MCF 10A (cell line): ENCODE measurements at regions not wholly inside any gene's neighbourhood (a gene's known extent, or its start where the extent isn't known, plus 50 kb on each side); places are given as distances from the start of the nearest gene placed in this dataset.

Experiments used
- BruUV-seq: library from RNA; stranded (reverse); fragments of 400-500 nt; replicated peaks from 2 replicates; lab custom pipeline; 2021; lab: Mats Ljungman, UMichigan
- CTCF ChIA-PET: fragments of 300-600 bp; sonication (Branson Sonifier 250); formaldehyde crosslinking; extraction: SDS; loops from one replicate; lab custom pipeline; 2021; ENCODE audit warnings: antibody characterized with exemption, inconsistent platforms; lab: Yijun Ruan, JAX
- POLR2A ChIA-PET: fragments of 300-600, 350-650 bp; sonication (Branson Sonifier 250); formaldehyde crosslinking; extraction: SDS; loops from one replicate; lab custom pipeline; 2020; ENCODE audit warnings: antibody characterized with exemption, inconsistent platforms; lab: Yijun Ruan, JAX
- DNase-seq: peaks from one replicate; pipeline ENCODE4 v3.0.0-alpha.2; 2018; ENCODE audit not compliant: unreplicated experiment
- H3K27ac Mint-ChIP-seq: one replicate; pipeline ENCODE4 v1.8.0; 2022; ENCODE audit warnings: mild to moderate bottlenecking, low read depth, mixed read lengths; ENCODE audit not compliant: unreplicated experiment
- H3K27me3 Mint-ChIP-seq: one replicate; pipeline ENCODE4 v1.8.0; 2022; ENCODE audit warnings: mixed read lengths; ENCODE audit not compliant: insufficient read depth, unreplicated experiment
- H3K36me3 Mint-ChIP-seq: one replicate; pipeline ENCODE4 v1.8.0; 2022; ENCODE audit warnings: mild to moderate bottlenecking, moderate library complexity, mixed read lengths; ENCODE audit not compliant: insufficient read depth, unreplicated experiment
- H3K4me1 Mint-ChIP-seq: one replicate; pipeline ENCODE4 v1.8.0; 2022; ENCODE audit warnings: mixed read lengths; ENCODE audit not compliant: insufficient read depth, unreplicated experiment
- H3K4me3 Mint-ChIP-seq: one replicate; pipeline ENCODE4 v1.8.0; 2022; ENCODE audit warnings: mild to moderate bottlenecking, moderate library complexity, mixed read lengths; ENCODE audit not compliant: unreplicated experiment
- H3K9me3 Mint-ChIP-seq: one replicate; pipeline ENCODE4 v1.8.0; 2022; ENCODE audit warnings: mixed read lengths; ENCODE audit not compliant: unreplicated experiment
- CTCF ChIP-seq: fragments of 200-600 bp; IDR thresholded peaks from one replicate; pipeline ENCODE4 v1.8.0; 2022; ENCODE audit warnings: antibody characterized with exemption, mild to moderate bottlenecking; ENCODE audit not compliant: unreplicated experiment
- intact Hi-C: fragments of 100-400 bp; cut with micrococcal nuclease; formaldehyde crosslinking; loops from 2 replicates; pipeline ENCODE4 v1.14.1; 2022

GRCh38 chr3:87796843-87797185 is 262.0 kb downstream of the CGGBP1 start:
- Mint-ChIP-seq H3K4me1 (peaks cover 24% of the 10 kb centered on the region), H3K36me3 (no peaks in the 10 kb centered on the region), H3K9me3 (no peaks in the 10 kb centered on the region), H3K27ac (no peak overlapping the region), H3K4me3 (no peak overlapping the region), H3K27me3 (peaks cover 20% of the 10 kb centered on the region)
- no peak for TF ChIP-seq CTCF
- ChIA-PET POLR2A (no interaction called here), CTCF (interaction anchor here (0.6 to 0.7 kb wide), 2 partner anchors 207 to 256 kb away, joined by 3 read pairs; no protein-coding TSS in a partner anchor)
- no TSS peak for BruUV-seq
- intact Hi-C loops: no loop called here
- DNase-seq: no peak

GRCh38 chr3:87796137-87796842 is 262.5 kb downstream of the CGGBP1 start:
- POLR2A ChIA-PET: no interaction called here
- Mint-ChIP-seq H3K27me3 (peaks cover 20% of the 10 kb centered on the region), H3K27ac (no peak overlapping the region), H3K4me1 (peaks cover 24% of the 10 kb centered on the region), H3K9me3 (no peaks in the 10 kb centered on the region), H3K36me3 (no peaks in the 10 kb centered on the region), H3K4me3 (no peak overlapping the region)
- CTCF ChIA-PET: interaction anchor here (0.5 to 0.6 kb wide), 3 partner anchors 34 to 208 kb away, joined by 3 read pairs; no protein-coding TSS in a partner anchor
- no peak for TF ChIP-seq CTCF
- intact Hi-C loops: no loop called here
- BruUV-seq: no TSS peak
- no peak for DNase-seq

- POLR2A ChIA-PET: no interaction called here
- Mint-ChIP-seq H3K36me3 (no peaks in the 10 kb centered on the region), H3K9me3 (no peaks in the 10 kb centered on the region), H3K27ac (no peak overlapping the region), H3K4me3 (no peak overlapping the region), H3K4me1 (peaks cover 24% of the 10 kb centered on the region), H3K27me3 (peaks cover 20% of the 10 kb centered on the region)
- intact Hi-C loops: no loop called here
- no peak for DNase-seq
- CTCF ChIA-PET: interaction anchor here (0.5 to 0.6 kb wide), 3 partner anchors 34 to 569 kb away, joined by 3 read pairs; no protein-coding TSS in a partner anchor
- TF ChIP-seq CTCF: no peak
- no TSS peak for BruUV-seq
Observed at GRCh38 chr3:87795701-87796100, 263.1 kb downstream of the CGGBP1 start.

GRCh38 chr3:87793337-87793877 is 265.4 kb downstream of the CGGBP1 start:
- no peaks in the 10 kb centered on the region for H3K36me3 Mint-ChIP-seq
- BruUV-seq: no TSS peak
- H3K9me3 Mint-ChIP-seq: no peaks in the 10 kb centered on the region
- no peak for DNase-seq
- no peak for TF ChIP-seq CTCF
- peaks cover 18% of the 10 kb centered on the region for H3K4me1 Mint-ChIP-seq
- H3K4me3 Mint-ChIP-seq: peak overlapping the region; percentile 76
- ChIA-PET POLR2A (no interaction called here), CTCF (interaction anchor here (0.7 kb wide), 1 partner anchor 10 kb away, joined by 4 read pairs; no protein-coding TSS in a partner anchor)
- intact Hi-C loops: no loop called here
- peaks cover 20% of the 10 kb centered on the region for H3K27me3 Mint-ChIP-seq
- H3K27ac Mint-ChIP-seq: no peak overlapping the region
